CD4-positive, alpha-beta T cell (primary cell): ENCODE measurements at regions not wholly inside any gene's neighbourhood (a gene's known extent, or its start where the extent isn't known, plus 50 kb on each side); places are given as distances from the start of the nearest gene placed in this dataset.
"Not testable (repeated sequence)": the region's sequence is repeated elsewhere in the genome, so short reads cannot be mapped to it uniquely, and the experiment has no call there.

ENCODE experiments used
- ATAC-seq: fragments of 200-7000 bp; cut with Tn5 transposase; one replicate; pipeline ENCODE4 v1.10.0; 2022; ENCODE audit warnings: mild to moderate bottlenecking; ENCODE audit not compliant: poor library complexity
- CTCF ChIA-PET: fragments of 350-600 bp; sonication (Branson Sonifier 250); formaldehyde crosslinking; loops from one replicate; lab custom pipeline; 2021; ENCODE audit warnings: antibody characterized with exemption, inconsistent platforms; lab: Charles Lee
- POLR2A ChIA-PET: fragments of 350-600 bp; sonication (Branson Sonifier 250); formaldehyde crosslinking; loops from one replicate; lab custom pipeline; 2021; ENCODE audit warnings: antibody characterized with exemption, inconsistent platforms; lab: Charles Lee
- DNase-seq, 14 experiments: peaks; one replicate each; pipeline ENCODE4 v3.0.0-alpha.2; 2013 to 2020; ENCODE audit warnings: mixed read lengths in 2 of 14
- H3K27ac ChIP-seq, 2 donors: one replicate each; pipeline versions ENCODE4 v1.5.1 to v1.7.0; 2013; ENCODE audit warnings: low read length in 2 of 2, low read depth in 1 of 2, mild to moderate bottlenecking in 1 of 2
- H3K27me3 ChIP-seq, 2 experiments: 1 replicate in 1 of 2; 2 replicates in 1 of 2; pipeline versions ENCODE4 v1.6.1 to v1.7.0; 2013; ENCODE audit warnings: low read length in 2 of 2, control low read depth in 1 of 2, mild to moderate bottlenecking in 1 of 2, moderate library complexity in 1 of 2; ENCODE audit not compliant: insufficient read depth in 2 of 2, control insufficient read depth in 1 of 2
- H3K36me3 ChIP-seq: one replicate; pipeline ENCODE4 v1.6.1; 2013; ENCODE audit warnings: low read length, control low read depth; ENCODE audit not compliant: insufficient read depth
- H3K4me1 ChIP-seq: one replicate; pipeline ENCODE4 v1.6.1; 2013; ENCODE audit warnings: low read length, control low read depth; ENCODE audit not compliant: insufficient read depth
- H3K4me3 ChIP-seq: one replicate; pipeline ENCODE4 v1.5.1; 2013; ENCODE audit warnings: mild to moderate bottlenecking, low read length, moderate library complexity
- H3K9me3 ChIP-seq, 2 experiments: 1 replicate in 1 of 2; 2 replicates in 1 of 2; pipeline versions ENCODE4 v1.6.1 to v1.7.0; 2013; ENCODE audit warnings: low read length in 2 of 2, mild to moderate bottlenecking in 2 of 2, control low read depth in 1 of 2, moderate library complexity in 1 of 2; ENCODE audit not compliant: control insufficient read depth in 1 of 2, insufficient read depth in 1 of 2
- H3K27ac Mint-ChIP-seq: one replicate; pipeline ENCODE4 v1.8.0; 2020; ENCODE audit warnings: mixed read lengths
- H3K27me3 Mint-ChIP-seq: one replicate; pipeline ENCODE4 v1.8.0; 2021; ENCODE audit warnings: mixed read lengths
- H3K36me3 Mint-ChIP-seq: one replicate; pipeline ENCODE4 v1.8.0; 2021; ENCODE audit warnings: low read depth, mixed read lengths
- H3K4me1 Mint-ChIP-seq: one replicate; pipeline ENCODE4 v1.8.0; 2021; ENCODE audit warnings: low read depth, mixed read lengths
- H3K4me3 Mint-ChIP-seq: one replicate; pipeline ENCODE4 v1.8.0; 2020; ENCODE audit warnings: mild to moderate bottlenecking, mixed read lengths
- H3K9me3 Mint-ChIP-seq: one replicate; pipeline ENCODE4 v1.8.0; 2020; ENCODE audit warnings: mixed read lengths
- intact Hi-C, 2 experiments: fragments of 100-400 bp; cut with DNase I in 1 of 2; cut with micrococcal nuclease in 1 of 2; formaldehyde crosslinking; loops; one replicate each; pipeline versions ENCODE4 v1.15.1 to v1.9.0; 2023 to 2025; cut with DNase I, micrococcal nuclease
- TF ChIP-seq, protein P1 (sequence below): fragments of 200-600 bp; IDR thresholded peaks from one replicate; pipeline ENCODE4 v1.8.0; 2022; ENCODE audit warnings: antibody characterized with exemption, mild to moderate bottlenecking

- intact Hi-C loops: no loop called here
- POLR2A ChIA-PET: no interaction called here
- H3K27me3 ChIP-seq: no peaks in the 10 kb centered on the region
Measured at GRCh38 chr4:13731019-13731418, 103.5 kb upstream of the BOD1L1 start.

GRCh38 chr4:13733817-13734216, 106.3 kb upstream of the BOD1L1 start:
- Histone ChIP-seq H3K9me3 (no peaks in the 10 kb centered on the region), H3K4me1 (no peaks in the 10 kb centered on the region), H3K36me3 (no peaks in the 10 kb centered on the region), H3K4me3 (no peak overlapping the region), H3K27ac (no peak overlapping the region), H3K27me3 (no peaks in the 10 kb centered on the region)
- ATAC-seq (no peak), DNase-seq (no peak)
- intact Hi-C loops: no loop called here
- Mint-ChIP-seq H3K36me3 (no peaks in the 10 kb centered on the region), H3K9me3 (no peaks in the 10 kb centered on the region), H3K4me1 (no peaks in the 10 kb centered on the region), H3K27ac (no peak overlapping the region), H3K4me3 (no peak overlapping the region), H3K27me3 (no peaks in the 10 kb centered on the region)
- ChIA-PET CTCF (no interaction called here), POLR2A (no interaction called here)
- TF ChIP-seq, protein P1, sequence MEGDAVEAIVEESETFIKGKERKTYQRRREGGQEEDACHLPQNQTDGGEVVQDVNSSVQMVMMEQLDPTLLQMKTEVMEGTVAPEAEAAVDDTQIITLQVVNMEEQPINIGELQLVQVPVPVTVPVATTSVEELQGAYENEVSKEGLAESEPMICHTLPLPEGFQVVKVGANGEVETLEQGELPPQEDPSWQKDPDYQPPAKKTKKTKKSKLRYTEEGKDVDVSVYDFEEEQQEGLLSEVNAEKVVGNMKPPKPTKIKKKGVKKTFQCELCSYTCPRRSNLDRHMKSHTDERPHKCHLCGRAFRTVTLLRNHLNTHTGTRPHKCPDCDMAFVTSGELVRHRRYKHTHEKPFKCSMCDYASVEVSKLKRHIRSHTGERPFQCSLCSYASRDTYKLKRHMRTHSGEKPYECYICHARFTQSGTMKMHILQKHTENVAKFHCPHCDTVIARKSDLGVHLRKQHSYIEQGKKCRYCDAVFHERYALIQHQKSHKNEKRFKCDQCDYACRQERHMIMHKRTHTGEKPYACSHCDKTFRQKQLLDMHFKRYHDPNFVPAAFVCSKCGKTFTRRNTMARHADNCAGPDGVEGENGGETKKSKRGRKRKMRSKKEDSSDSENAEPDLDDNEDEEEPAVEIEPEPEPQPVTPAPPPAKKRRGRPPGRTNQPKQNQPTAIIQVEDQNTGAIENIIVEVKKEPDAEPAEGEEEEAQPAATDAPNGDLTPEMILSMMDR: no peak

More at GRCh38 chr4:13731019-13731418, 103.5 kb upstream of the BOD1L1 start:
- no peak for ATAC-seq
- Histone ChIP-seq H3K4me1 (no peaks in the 10 kb centered on the region), H3K27ac (no peak overlapping the region), H3K36me3 (no peaks in the 10 kb centered on the region), H3K4me3 (no peak overlapping the region), H3K9me3 (no peaks in the 10 kb centered on the region)
- Mint-ChIP-seq H3K9me3 (peaks cover 2% of the 10 kb centered on the region), H3K36me3 (no peaks in the 10 kb centered on the region), H3K4me3 (no peak overlapping the region), H3K4me1 (no peaks in the 10 kb centered on the region), H3K27me3 (no peaks in the 10 kb centered on the region), H3K27ac (no peak overlapping the region)
- TF ChIP-seq, protein P1: no peak
- no peak for DNase-seq
- CTCF ChIA-PET: no interaction called here

- intact Hi-C loops: no loop called here
- ChIA-PET CTCF (no interaction called here), POLR2A (no interaction called here)
- TF ChIP-seq, protein P1: no peak
- no peaks in the 10 kb centered on the region for H3K4me1 ChIP-seq
- Mint-ChIP-seq H3K27ac (no peak overlapping the region), H3K9me3 (no peaks in the 10 kb centered on the region), H3K4me1 (no peaks in the 10 kb centered on the region), H3K4me3 (no peak overlapping the region), H3K27me3 (no peaks in the 10 kb centered on the region), H3K36me3 (no peaks in the 10 kb centered on the region)
- H3K27ac ChIP-seq: no peak overlapping the region
- no peaks in the 10 kb centered on the region for H3K27me3 ChIP-seq
- ATAC-seq: no peak
- DNase-seq: no peak
- H3K9me3 ChIP-seq: no peaks in the 10 kb centered on the region
- no peaks in the 10 kb centered on the region for H3K36me3 ChIP-seq
- no peak overlapping the region for H3K4me3 ChIP-seq
Measured at GRCh38 chr4:13750594-13750993, 123.1 kb upstream of the BOD1L1 start.

DNA sequence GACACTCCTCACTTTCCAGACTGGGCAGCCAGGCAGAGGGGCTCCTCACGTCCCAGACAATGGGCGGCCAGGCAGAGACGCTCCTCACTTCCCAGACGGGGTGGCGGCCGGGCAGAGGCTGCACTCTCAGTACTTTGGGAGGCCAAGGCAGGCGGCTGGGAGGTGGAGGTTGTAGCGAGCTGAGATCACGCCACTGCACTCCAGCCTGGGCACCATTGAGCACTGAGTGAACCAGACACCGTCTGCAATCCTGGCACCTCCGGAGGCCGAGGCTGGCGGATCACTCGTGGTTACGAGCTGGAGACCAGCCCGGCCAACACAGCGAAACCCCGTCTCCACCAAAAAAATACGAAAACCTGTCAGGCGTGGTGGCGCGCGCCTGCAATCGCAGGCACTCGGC, 134.1 kb upstream of the BOD1L1 start:
- H3K4me1 ChIP-seq, H3K4me1 Mint-ChIP-seq, DNase-seq, H3K27ac Mint-ChIP-seq, H3K27me3 Mint-ChIP-seq, CTCF ChIA-PET, H3K27ac ChIP-seq, ATAC-seq, POLR2A ChIA-PET, H3K4me3 Mint-ChIP-seq, intact Hi-C loops, H3K36me3 Mint-ChIP-seq, H3K9me3 ChIP-seq, H3K4me3 ChIP-seq, H3K36me3 ChIP-seq, H3K27me3 ChIP-seq: not testable (repeated sequence)
- H3K9me3 Mint-ChIP-seq: peaks cover 15% of the 10 kb centered on the region
